ENCODE measurements at regions not wholly inside any gene's neighbourhood (a gene's known extent, or its start where the extent isn't known, plus 50 kb on each side); places are given as distances from the start of the nearest gene placed in this dataset.

DNA sequence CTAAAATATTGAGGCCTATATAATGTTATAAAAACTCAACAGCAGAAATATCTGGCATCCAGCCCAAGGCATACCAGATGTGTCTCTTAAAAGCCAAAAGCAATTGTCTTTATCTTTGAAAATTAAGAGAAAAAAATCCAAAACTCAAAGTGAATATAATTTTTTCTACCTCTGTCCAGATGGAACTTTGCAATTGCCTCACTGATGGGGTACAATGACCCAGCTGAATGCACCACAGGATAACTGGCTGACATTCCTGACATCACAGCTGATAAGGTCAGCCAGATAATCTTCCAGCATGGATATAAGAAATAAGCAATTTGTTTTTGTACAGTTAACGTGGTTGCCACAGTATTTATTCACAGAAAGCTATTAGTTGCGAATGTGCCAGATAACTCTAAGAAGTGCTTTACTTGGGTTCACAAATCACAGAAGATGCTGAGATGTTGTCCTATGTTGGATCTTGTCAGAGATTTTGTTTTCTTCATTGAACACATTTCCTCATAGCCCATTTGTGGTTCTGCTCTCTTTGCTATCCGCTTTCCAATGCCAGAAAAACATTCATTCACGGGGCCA, 566.9 kb upstream of the CCDC54 start:
- no peak for FAIRE-seq
- no peak for DNase-seq (ENCODE audit: extremely low spot score, insufficient read length, low read depth)

DNA sequence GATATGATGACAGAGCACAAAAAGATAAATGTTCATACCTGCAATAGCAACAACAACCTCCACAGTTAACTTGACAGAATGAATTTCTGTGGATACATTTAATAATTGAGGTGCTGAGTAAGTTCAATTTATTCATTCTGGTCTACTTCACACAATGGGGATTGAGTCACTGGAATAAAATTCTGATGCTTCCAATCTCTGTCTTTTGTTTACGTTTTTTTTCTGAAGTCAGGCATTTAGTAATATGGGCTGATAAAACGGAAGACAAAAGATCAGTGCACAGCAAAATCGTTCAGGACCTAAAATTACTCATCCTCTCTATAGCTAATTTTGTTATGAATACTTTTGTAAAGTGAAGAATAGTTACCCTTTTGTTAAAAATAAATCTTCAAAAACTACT, 565.9 kb upstream of the CCDC54 start:
- no peak for DNase-seq (ENCODE audit: extremely low spot score, insufficient read length, low read depth)
- FAIRE-seq = no peak

DNA sequence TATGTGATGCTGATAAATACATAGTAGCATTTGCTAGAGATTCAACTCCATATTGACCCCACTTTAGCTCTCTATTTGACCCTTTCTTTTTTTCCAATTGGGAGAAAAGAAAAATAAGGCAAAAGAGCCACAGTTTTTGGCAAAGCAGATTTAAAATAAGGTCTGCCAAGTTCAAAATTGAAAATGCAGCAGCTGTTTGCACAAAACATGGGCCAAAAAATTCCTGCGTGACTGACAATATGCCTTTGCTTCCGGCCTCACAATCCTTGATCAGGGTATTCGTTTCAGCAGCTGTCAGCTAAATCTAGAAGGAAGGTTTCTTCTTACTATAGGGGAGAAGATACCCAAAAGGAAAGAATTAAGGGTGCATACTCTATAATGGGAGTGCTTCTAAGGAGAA, 563.5 kb upstream of the CCDC54 start:
- FAIRE-seq (no peak), DNase-seq (ENCODE audit: extremely low spot score, insufficient read length, low read depth) (no peak)

DNA sequence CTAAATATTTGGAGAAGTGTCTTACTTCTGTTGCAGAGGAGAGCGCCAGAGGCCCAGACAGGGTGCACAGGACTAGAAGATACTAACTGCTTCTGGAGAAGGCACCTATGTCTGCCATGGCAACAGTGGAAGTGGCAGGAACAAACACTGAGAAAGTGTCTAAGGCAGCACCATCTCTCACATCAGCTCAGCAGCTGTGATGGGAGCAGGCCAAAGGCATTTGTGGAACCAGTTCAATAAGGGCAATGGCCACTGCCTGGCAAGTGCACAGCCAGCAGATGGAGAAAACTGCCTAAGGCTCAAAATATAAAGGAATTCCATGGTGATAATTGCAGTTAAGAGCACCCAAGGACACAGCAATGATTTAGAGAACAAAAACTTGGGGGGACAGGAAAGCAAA, 563.0 kb upstream of the CCDC54 start:
- no peak for FAIRE-seq
- DNase-seq (ENCODE audit: extremely low spot score, insufficient read length, low read depth) = no peak

DNA sequence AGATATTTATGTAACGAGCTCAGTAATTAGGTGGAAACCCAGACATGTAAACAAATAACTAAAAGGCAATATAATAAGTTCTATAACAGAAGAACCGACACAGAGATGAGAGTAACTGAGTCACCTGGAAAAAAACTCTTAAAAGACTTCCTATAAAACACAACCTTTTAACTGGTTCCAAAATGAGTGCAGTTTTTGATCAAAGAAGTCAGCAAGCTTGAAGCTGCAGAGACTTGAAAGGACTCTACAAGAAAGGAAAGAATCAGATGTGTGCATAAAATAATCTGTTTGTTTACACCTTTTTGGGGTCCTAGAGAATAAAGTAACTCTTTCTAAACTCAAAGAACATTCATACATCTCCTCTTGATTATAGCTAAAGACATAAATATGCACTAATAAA, 560.4 kb upstream of the CCDC54 start:
- DNase-seq (ENCODE audit: extremely low spot score, insufficient read length, low read depth) = no peak
- no peak for FAIRE-seq

DNA sequence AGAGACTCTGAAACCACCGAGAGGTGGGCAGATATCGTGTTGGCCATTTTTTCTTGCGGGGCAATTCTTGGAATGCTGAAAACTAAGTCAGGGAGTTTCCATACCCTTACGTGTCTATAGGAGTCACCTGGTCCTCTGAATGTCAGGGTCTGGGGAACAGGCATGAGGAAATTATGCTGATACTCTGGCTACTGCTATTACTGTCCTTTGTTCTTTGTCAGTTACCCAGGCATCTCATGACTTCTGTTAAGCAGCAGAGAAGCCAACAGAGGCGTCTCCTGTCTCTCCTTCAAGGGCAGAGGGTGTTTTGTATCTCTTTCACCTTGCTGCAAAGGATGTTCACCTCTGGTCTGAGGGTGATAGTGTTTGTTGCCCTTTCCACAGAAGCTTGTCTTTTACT, 559.5 kb upstream of the CCDC54 start:
- no peak for FAIRE-seq

DNA sequence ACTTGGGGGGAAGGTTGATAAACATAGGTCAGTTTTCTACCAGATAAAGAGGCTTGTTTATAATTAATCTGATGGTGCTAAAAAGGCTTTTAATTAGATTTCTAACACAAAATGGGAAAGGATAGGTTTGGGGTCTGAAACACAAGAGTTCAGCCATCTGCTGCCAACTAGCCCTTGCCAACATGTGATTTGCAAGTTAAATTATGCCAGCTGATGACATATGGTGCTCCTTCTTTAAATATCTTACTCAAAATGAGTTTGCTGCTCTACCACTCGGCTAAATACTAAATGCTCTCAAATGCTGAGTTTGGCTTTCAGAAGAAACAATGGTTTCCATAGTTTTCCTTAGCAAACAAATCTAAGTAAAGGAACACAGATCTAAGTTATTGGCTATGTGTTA, 557.8 kb upstream of the CCDC54 start:
- DNase-seq (ENCODE audit: extremely low spot score, insufficient read length, low read depth) (no peak), FAIRE-seq (no peak)

More for the DNA sequence above, 559.5 kb upstream of the CCDC54 start:
- DNase-seq (ENCODE audit: extremely low spot score, insufficient read length, low read depth) = no peak

DNA sequence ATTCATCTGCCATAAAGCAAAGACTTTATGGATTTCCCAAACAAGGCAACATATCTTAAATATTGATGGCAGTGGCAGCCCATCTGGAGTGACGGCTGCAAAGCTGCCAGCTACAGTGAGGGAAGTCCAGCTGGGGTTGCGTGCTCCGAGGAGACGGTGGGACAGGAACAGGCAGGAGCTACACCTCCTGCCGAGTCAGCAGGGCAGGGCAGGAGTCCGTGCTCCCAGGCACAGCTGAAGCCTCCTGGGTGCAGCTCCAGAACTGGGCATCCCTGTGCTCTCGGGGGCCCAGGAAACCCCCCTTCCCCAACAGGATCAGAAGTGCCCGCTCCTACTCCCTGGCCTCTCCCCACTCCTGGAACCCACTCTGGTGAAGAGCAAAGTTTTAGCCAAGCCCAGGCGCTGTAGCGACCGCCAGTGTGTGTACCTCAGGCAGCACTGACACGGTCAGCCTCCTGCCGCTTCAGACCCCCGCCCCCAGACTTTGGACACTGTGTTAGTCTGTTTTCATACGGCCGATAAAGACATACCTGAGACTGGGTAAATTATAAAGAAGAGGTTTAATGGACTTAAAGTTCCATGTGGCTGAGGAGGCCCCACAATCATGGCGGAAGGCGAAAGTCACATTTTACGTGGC, 556.4 kb upstream of the CCDC54 start:
- no peak for FAIRE-seq
- no peak for DNase-seq (ENCODE audit: extremely low spot score, insufficient read length, low read depth)

DNA sequence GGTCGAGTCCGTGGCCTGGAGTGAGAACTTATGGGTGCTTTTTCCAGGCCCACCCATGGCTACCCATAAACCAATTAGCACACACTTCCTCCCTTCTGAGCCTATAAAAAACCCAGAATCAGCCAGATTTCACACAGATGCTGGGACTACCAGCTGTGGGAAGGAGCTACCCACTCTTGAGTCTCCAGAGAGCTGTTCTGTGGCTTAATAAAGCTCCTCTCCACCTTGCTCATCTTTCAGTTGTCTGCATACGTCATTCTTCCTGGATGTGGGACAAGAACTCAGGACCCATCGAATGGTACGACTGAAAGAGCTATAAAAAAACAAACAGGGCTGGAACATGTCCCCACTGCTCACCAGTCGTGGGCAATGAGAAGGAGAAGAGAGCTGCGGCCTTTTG, 555.4 kb upstream of the CCDC54 start:
- no peak for FAIRE-seq

DNA sequence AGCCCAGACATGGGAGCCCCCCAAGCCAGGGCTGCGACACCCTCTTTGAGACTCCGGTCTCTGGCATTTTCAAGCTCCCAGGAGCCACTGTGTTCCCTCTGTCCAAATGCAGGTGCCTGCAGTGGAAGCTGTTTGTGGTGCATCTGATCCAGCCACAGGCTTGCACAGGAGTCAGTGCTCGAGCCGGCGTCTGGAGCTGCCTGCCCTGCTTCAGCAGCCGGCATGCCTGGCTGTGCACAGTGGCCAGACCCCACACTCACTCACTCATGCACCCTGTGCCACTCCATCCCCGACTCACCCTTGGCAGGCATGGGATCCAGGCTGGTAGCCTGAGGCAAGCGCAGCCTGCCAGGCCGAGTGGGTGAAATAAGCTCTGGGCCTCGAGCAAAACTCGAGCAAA, 555.0 kb upstream of the CCDC54 start:
- no peak for FAIRE-seq
- no peak for DNase-seq (ENCODE audit: extremely low spot score, insufficient read length, low read depth)

More for the DNA sequence above, 555.4 kb upstream of the CCDC54 start:
- DNase-seq (ENCODE audit: extremely low spot score, insufficient read length, low read depth) = no peak

DNA sequence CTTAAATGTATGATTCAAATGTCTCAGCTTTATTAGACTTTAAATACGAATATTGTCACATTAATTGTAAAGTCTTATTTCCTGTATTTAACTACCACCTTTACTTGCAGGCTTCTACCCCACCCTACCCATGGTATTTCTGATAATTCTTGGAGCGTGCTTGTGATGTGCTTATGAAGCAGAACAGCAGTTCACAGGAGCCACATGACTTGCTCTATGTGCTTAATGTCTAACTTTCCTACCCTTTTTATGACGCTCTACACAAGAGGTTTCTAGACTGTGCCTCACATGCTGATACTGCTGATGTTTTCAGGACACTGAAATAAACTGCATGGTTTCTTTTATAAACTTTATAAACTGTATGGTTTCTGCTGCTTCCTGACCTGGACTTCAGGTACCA, 553.5 kb upstream of the CCDC54 start:
- FAIRE-seq = no peak

DNA sequence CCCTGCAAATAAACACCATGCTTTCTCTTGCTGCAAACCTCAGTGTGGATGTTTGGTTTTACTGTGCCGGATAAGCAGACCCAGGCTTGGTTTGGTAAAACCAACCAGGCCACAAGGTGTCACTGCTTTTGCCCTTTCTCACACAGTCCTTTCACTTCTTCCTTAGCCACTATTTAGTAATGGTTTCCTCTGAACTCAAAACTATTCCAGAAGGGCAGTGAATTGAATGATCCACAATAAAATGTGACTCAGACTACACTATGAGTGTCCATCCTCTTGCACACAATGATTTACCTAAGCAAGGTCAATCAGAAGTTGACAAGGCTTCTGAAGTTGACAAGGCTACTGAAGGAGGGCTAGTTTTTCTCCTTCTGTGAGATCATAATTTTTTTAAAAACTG, 552.4 kb upstream of the CCDC54 start:
- FAIRE-seq = no peak

More for the DNA sequence above, 553.5 kb upstream of the CCDC54 start:
- DNase-seq (ENCODE audit: extremely low spot score, insufficient read length, low read depth) = no peak

DNA sequence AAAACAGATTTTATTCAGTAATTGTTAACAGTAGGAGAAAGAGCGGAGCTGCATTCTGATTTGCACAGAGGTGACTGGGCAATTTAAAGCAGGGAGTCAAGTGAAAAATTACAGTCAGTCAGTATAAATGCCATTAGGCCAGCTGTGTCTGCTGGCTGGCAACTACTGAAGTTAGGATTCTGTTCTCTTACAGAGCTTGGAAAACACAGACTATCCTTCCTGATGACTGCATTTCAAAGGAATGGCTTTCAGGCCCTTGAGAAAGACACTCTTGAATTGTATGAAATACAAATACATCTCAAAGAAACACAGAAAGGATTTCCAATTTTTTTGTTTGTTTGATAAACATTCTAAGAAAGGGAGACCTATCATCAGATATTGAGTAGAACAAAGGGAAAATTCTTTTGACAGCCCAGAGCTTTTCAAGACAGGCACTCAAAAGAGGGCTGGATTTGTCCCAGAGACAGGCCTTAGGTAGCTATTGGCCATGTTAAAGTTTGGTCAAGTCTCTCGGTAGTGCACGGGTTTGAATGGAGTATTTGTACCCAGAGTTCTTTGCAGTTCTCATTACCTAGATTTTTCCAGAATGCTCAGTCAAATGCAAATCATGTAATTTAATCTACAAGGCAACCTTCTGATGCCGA, 551.2 kb upstream of the CCDC54 start:
- FAIRE-seq = no peak
- DNase-seq (ENCODE audit: extremely low spot score, insufficient read length, low read depth) = no peak

More for the DNA sequence above, 552.4 kb upstream of the CCDC54 start:
- DNase-seq (ENCODE audit: extremely low spot score, insufficient read length, low read depth) = no peak

DNA sequence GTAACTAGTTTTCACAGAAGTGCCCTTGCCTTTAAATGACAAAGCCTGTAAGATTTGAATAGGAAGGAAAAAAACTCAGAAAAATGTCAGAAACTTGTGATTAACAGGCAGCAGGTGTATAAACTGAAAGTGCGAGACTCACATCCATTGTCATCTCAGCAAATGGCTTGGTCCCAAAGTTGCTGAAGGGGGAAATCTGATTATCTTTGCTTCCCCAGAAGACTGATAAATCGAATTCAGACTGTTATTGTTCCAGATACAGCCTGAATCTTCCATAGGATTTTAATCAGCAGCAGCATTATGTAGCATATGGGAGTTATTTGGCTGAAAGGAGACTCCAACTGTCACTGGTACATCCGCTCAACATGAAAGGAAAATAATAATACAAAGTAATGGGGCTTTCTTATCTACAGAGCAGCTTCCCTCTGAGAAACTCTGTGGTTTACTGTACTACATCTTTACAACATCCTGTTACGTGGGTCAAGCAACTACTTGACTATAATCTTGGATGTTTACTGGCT, 550.4 kb upstream of the CCDC54 start:
- no peak for FAIRE-seq
- no peak for DNase-seq (ENCODE audit: extremely low spot score, insufficient read length, low read depth)

DNA sequence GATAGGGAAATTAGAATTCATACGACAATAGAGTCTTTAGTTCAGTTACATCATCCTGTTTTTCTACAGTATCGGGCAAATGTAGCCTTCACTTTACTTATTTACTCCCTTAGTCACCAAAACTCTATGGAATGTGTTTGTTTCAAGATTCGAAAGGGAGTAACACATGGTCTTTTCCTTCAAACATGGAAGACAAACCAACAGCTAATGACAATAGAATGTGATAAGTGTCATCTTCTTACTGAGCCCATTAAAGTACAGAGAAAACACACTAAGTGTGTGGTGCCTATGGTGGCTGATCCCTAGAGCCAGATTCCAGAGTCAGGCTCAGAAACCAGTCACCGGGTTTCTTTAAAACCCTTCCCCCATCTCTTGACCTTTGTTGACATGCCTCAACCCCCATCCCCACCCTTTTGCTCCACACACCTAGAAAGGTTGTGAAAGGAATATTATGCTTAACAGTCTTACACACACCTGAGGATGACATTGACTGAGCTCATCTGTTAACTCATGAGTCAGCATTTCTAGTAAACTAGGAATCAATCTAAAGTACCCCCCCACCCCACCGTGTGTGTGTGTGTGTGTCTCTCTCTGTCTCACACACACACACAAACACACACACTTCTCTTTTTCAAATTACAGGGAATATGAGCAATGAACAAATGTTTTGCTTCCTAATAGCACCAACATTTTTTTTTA, 549.6 kb upstream of the CCDC54 start:
- DNase-seq (ENCODE audit: extremely low spot score, insufficient read length, low read depth) (no peak), FAIRE-seq (no peak)

DNA sequence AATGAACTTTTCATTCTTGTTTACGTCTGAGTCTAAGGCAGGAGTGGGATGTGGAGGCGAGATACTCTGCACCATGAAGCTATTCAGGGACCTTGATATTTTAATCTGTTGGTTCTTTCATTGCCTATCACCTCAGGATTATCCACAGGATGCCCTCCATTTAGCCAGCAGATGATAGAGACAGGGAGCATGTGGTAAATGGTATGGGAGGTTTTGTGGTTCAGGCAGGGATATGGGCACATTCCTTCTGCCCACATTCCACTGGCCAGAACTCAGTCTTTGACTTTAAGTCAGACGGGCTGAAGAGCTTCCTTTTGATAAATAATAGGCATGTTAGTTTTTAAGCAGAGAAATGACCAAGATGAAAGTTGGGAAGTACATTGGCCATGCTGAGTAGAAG, 548.0 kb upstream of the CCDC54 start:
- DNase-seq (ENCODE audit: extremely low spot score, insufficient read length, low read depth) = no peak
- no peak for FAIRE-seq

DNA sequence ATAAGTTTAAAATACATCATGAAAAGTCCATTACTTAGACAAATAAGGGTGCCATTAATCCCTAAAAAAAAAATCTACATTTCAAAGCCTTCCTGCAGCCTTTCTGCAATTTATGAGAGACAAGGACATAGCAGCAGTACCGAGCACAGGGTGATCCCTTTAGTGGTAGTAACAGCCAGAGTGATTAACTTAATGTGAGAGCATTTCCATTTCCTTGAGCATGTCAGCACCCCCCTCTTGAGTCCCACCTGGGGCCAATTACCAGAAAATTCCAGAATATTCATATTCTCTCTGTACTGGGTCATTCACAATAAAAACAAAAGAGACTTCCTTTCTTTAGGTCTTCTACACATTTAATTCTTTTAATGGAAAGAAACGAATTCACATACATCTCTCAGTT, 546.9 kb upstream of the CCDC54 start:
- no peak for DNase-seq (ENCODE audit: extremely low spot score, insufficient read length, low read depth)
- FAIRE-seq = no peak

DNA sequence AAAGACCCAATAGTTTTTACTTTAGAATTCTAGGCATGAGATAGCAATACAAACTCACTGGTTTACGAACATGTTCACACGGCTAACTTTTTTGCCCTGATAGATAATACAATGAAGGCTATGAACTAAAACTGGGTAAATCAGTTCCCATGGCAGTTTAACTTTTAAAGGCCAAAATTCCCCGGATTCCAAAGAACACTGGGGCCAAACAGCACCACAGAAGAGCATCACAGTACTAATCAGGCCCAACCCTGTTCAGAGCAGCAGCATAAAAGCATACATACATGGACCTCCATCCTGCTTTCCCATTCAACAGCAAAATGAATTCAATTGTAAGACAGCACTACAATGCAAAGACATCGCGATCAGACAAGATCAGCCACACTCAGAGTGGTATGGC, 540.3 kb upstream of the CCDC54 start:
- no peak for DNase-seq (ENCODE audit: extremely low spot score, insufficient read length, low read depth)
- FAIRE-seq = no peak

DNA sequence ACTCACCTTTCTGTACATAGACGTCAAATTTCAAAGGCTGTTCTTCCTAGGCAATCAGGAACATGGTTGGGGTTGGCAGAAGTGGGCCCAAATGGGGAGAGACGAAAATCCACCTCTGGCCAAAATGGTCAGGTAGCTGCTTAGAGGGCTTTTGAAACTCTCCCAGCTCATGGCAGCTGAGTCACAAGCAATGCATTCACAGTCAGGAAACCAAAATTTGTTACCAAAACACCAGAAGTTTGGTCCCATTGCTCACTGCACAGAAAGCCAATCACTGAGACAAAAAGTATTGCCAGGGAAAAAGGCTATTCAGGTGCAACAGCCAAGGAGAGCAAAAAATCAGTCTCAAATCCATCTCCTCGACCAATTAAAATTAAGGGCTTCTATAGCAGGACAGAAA, 539.6 kb upstream of the CCDC54 start:
- DNase-seq (ENCODE audit: extremely low spot score, insufficient read length, low read depth) (no peak), FAIRE-seq (no peak)

DNA sequence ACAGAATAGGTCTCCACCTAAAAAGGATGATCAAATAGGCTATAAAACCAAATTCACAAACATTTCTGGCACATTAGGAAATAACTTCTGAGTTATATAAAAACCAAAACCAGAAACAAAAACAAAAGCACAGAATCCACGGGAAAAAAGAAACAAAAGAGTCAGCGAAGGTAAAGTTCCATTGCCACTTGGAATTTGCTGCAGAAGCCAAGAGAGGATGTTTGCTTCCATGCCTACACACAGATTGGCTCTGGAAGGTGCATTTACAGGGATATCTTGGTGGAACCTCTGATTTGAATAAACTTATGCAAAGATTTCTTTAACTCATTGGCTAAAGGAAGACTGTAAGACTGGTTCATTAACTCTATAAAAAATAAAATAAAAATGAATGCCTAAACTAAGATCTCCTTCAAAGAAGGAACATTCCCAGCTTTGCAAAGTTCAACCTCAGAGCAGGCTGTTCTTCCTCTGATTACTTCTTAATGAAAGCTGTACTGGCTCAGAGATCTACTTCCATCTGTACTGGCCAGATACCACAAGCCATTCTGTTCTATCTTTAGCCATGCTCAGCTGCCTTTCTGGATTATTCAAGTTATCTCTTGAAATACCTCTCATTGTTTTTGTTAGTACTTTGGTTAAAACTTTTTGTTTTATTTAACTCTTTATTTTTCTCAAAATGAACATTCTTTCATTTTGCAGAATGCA, 537.5 kb upstream of the CCDC54 start:
- DNase-seq (ENCODE audit: extremely low spot score, insufficient read length, low read depth) (no peak), FAIRE-seq (no peak)
